ENCODE measurements at regions not wholly inside any gene's neighbourhood (a gene's known extent, or its start where the extent isn't known, plus 50 kb on each side); places are given as distances from the start of the nearest gene placed in this dataset.
"Not testable (repeated sequence)": the region's sequence is repeated elsewhere in the genome, so short reads cannot be mapped to it uniquely, and the experiment has no call there.

- no peak overlapping the region for H3K4me3 ChIP-seq (ENCODE audit: low read length in 3 of 3)
- no peak overlapping the region for H3K9ac ChIP-seq (ENCODE audit: low read depth in 1 of 3, low read length in 3 of 3)
- no peaks in the 10 kb centered on the region for H3K27me3 ChIP-seq (ENCODE audit: control insufficient read depth in 3 of 3, insufficient read depth in 3 of 3, low read length in 3 of 3)
- no peak overlapping the region for H3K27ac ChIP-seq (ENCODE audit: low read depth, low read length)
- no peaks in the 10 kb centered on the region for H3K4me1 ChIP-seq (ENCODE audit: control insufficient read depth in 3 of 3, insufficient read depth in 3 of 3, low read length in 3 of 3)
- H3K36me3 ChIP-seq (ENCODE audit: control insufficient read depth in 3 of 3, insufficient read depth in 3 of 3, low read length in 3 of 3) = no peaks in the 10 kb centered on the region
- peaks cover 0 to 6% (median 3%) of the 10 kb centered on the region in 3 donors for H3K9me3 ChIP-seq (ENCODE audit: control insufficient read depth in 3 of 3, low read length in 3 of 3)
These were observed 954.7 kb upstream of the ZNF722 start for GRCh38 chr7:63043657-63044543.

- H3K36me3 ChIP-seq (ENCODE audit: control insufficient read depth in 3 of 3, insufficient read depth in 3 of 3, low read length in 3 of 3) = no peaks in the 10 kb centered on the region
- no peaks in the 10 kb centered on the region for H3K27me3 ChIP-seq (ENCODE audit: control insufficient read depth in 3 of 3, insufficient read depth in 3 of 3, low read length in 3 of 3)
- no peaks in the 10 kb centered on the region for H3K4me1 ChIP-seq (ENCODE audit: control insufficient read depth in 3 of 3, insufficient read depth in 3 of 3, low read length in 3 of 3)
- no peak overlapping the region for H3K27ac ChIP-seq (ENCODE audit: low read depth, low read length)
- H3K9me3 ChIP-seq (ENCODE audit: control insufficient read depth in 3 of 3, low read length in 3 of 3) = peaks cover 0 to 6% (median 3%) of the 10 kb centered on the region in 3 donors
- H3K9ac ChIP-seq (ENCODE audit: low read depth in 1 of 3, low read length in 3 of 3) = no peak overlapping the region
- H3K4me3 ChIP-seq (ENCODE audit: low read length in 3 of 3) = no peak overlapping the region
These were observed 953.9 kb upstream of the ZNF722 start for GRCh38 chr7:63044721-63045120.

GRCh38 chr7:63045575-63045974 lies 953.1 kb upstream of the ZNF722 start:
- Histone ChIP-seq H3K4me3 (ENCODE audit: low read length in 3 of 3) (no peak overlapping the region), H3K27ac (ENCODE audit: low read depth, low read length) (no peak overlapping the region), H3K9ac (ENCODE audit: low read depth in 1 of 3, low read length in 3 of 3) (no peak overlapping the region), H3K9me3 (ENCODE audit: control insufficient read depth in 3 of 3, low read length in 3 of 3) (peaks cover 0 to 6% (median 3%) of the 10 kb centered on the region in 3 donors), H3K36me3 (ENCODE audit: control insufficient read depth in 3 of 3, insufficient read depth in 3 of 3, low read length in 3 of 3) (no peaks in the 10 kb centered on the region), H3K4me1 (ENCODE audit: control insufficient read depth in 3 of 3, insufficient read depth in 3 of 3, low read length in 3 of 3) (no peaks in the 10 kb centered on the region), H3K27me3 (ENCODE audit: control insufficient read depth in 3 of 3, insufficient read depth in 3 of 3, low read length in 3 of 3) (no peaks in the 10 kb centered on the region)

GRCh38 chr7:63046612-63047011 lies 952.0 kb upstream of the ZNF722 start:
- Histone ChIP-seq H3K4me1 (ENCODE audit: control insufficient read depth in 3 of 3, insufficient read depth in 3 of 3, low read length in 3 of 3) (no peaks in the 10 kb centered on the region), H3K36me3 (ENCODE audit: control insufficient read depth in 3 of 3, insufficient read depth in 3 of 3, low read length in 3 of 3) (no peaks in the 10 kb centered on the region), H3K4me3 (ENCODE audit: low read length in 3 of 3) (no peak overlapping the region), H3K9me3 (ENCODE audit: control insufficient read depth in 3 of 3, low read length in 3 of 3) (peaks cover 0 to 6% (median 3%) of the 10 kb centered on the region in 3 donors), H3K9ac (ENCODE audit: low read depth in 1 of 3, low read length in 3 of 3) (no peak overlapping the region), H3K27me3 (ENCODE audit: control insufficient read depth in 3 of 3, insufficient read depth in 3 of 3, low read length in 3 of 3) (no peaks in the 10 kb centered on the region), H3K27ac (ENCODE audit: low read depth, low read length) (no peak overlapping the region)

GRCh38 chr7:63047061-63047460 lies 951.6 kb upstream of the ZNF722 start:
- Histone ChIP-seq H3K9ac (ENCODE audit: low read depth in 1 of 3, low read length in 3 of 3) (no peak overlapping the region), H3K27ac (ENCODE audit: low read depth, low read length) (no peak overlapping the region), H3K27me3 (ENCODE audit: control insufficient read depth in 3 of 3, insufficient read depth in 3 of 3, low read length in 3 of 3) (no peaks in the 10 kb centered on the region), H3K9me3 (ENCODE audit: control insufficient read depth in 3 of 3, low read length in 3 of 3) (peaks cover 0 to 6% (median 3%) of the 10 kb centered on the region in 3 donors), H3K4me3 (ENCODE audit: low read length in 3 of 3) (no peak overlapping the region), H3K36me3 (ENCODE audit: control insufficient read depth in 3 of 3, insufficient read depth in 3 of 3, low read length in 3 of 3) (no peaks in the 10 kb centered on the region), H3K4me1 (ENCODE audit: control insufficient read depth in 3 of 3, insufficient read depth in 3 of 3, low read length in 3 of 3) (no peaks in the 10 kb centered on the region)

GRCh38 chr7:63047546-63047945 lies 951.1 kb upstream of the ZNF722 start:
- Histone ChIP-seq H3K9ac (ENCODE audit: low read depth in 1 of 3, low read length in 3 of 3) (no peak overlapping the region), H3K4me1 (ENCODE audit: control insufficient read depth in 3 of 3, insufficient read depth in 3 of 3, low read length in 3 of 3) (no peaks in the 10 kb centered on the region), H3K4me3 (ENCODE audit: low read length in 3 of 3) (no peak overlapping the region), H3K36me3 (ENCODE audit: control insufficient read depth in 3 of 3, insufficient read depth in 3 of 3, low read length in 3 of 3) (no peaks in the 10 kb centered on the region), H3K9me3 (ENCODE audit: control insufficient read depth in 3 of 3, low read length in 3 of 3) (peaks cover 0 to 6% (median 3%) of the 10 kb centered on the region in 3 donors), H3K27ac (ENCODE audit: low read depth, low read length) (no peak overlapping the region), H3K27me3 (ENCODE audit: control insufficient read depth in 3 of 3, insufficient read depth in 3 of 3, low read length in 3 of 3) (no peaks in the 10 kb centered on the region)

GRCh38 chr7:63054191-63054661 lies 944.4 kb upstream of the ZNF722 start:
- no peak overlapping the region for H3K27ac ChIP-seq (ENCODE audit: low read depth, low read length)
- no peaks in the 10 kb centered on the region for H3K27me3 ChIP-seq (ENCODE audit: control insufficient read depth in 3 of 3, insufficient read depth in 3 of 3, low read length in 3 of 3)
- H3K9ac ChIP-seq (ENCODE audit: low read depth in 1 of 3, low read length in 3 of 3) = no peak overlapping the region
- no peaks in the 10 kb centered on the region for H3K4me1 ChIP-seq (ENCODE audit: control insufficient read depth in 3 of 3, insufficient read depth in 3 of 3, low read length in 3 of 3)
- peaks cover 0 to 3% (median 3%) of the 10 kb centered on the region in 3 donors for H3K9me3 ChIP-seq (ENCODE audit: control insufficient read depth in 3 of 3, low read length in 3 of 3)
- H3K4me3 ChIP-seq (ENCODE audit: low read length in 3 of 3) = no peak overlapping the region
- no peaks in the 10 kb centered on the region for H3K36me3 ChIP-seq (ENCODE audit: control insufficient read depth in 3 of 3, insufficient read depth in 3 of 3, low read length in 3 of 3)

- H3K9ac ChIP-seq (ENCODE audit: low read depth in 1 of 3, low read length in 3 of 3) = no peak overlapping the region
These were observed 941.4 kb upstream of the ZNF722 start for GRCh38 chr7:63057265-63057664.

GRCh38 chr7:63060701-63061100 lies 937.9 kb upstream of the ZNF722 start:
- not testable (repeated sequence) for H3K27ac ChIP-seq (ENCODE audit: low read depth, low read length); H3K9ac ChIP-seq (ENCODE audit: low read depth in 1 of 3, low read length in 3 of 3); H3K27me3 ChIP-seq (ENCODE audit: control insufficient read depth in 3 of 3, insufficient read depth in 3 of 3, low read length in 3 of 3); H3K36me3 ChIP-seq (ENCODE audit: control insufficient read depth in 3 of 3, insufficient read depth in 3 of 3, low read length in 3 of 3); H3K9me3 ChIP-seq (ENCODE audit: control insufficient read depth in 3 of 3, low read length in 3 of 3); H3K4me1 ChIP-seq (ENCODE audit: control insufficient read depth in 3 of 3, insufficient read depth in 3 of 3, low read length in 3 of 3); H3K4me3 ChIP-seq (ENCODE audit: low read length in 3 of 3)

More at GRCh38 chr7:63057265-63057664, 941.4 kb upstream of the ZNF722 start:
- Histone ChIP-seq H3K9me3 (ENCODE audit: control insufficient read depth in 3 of 3, low read length in 3 of 3) (peaks cover 0 to 3% (median 3%) of the 10 kb centered on the region in 3 donors), H3K27ac (ENCODE audit: low read depth, low read length) (no peak overlapping the region), H3K4me1 (ENCODE audit: control insufficient read depth in 3 of 3, insufficient read depth in 3 of 3, low read length in 3 of 3) (no peaks in the 10 kb centered on the region), H3K4me3 (ENCODE audit: low read length in 3 of 3) (no peak overlapping the region), H3K36me3 (ENCODE audit: control insufficient read depth in 3 of 3, insufficient read depth in 3 of 3, low read length in 3 of 3) (no peaks in the 10 kb centered on the region), H3K27me3 (ENCODE audit: control insufficient read depth in 3 of 3, insufficient read depth in 3 of 3, low read length in 3 of 3) (no peaks in the 10 kb centered on the region)

- no peaks in the 10 kb centered on the region for H3K36me3 ChIP-seq (ENCODE audit: control insufficient read depth in 3 of 3, insufficient read depth in 3 of 3, low read length in 3 of 3)
- H3K4me3 ChIP-seq (ENCODE audit: low read length in 3 of 3) = no peak overlapping the region
- H3K4me1 ChIP-seq (ENCODE audit: control insufficient read depth in 3 of 3, insufficient read depth in 3 of 3, low read length in 3 of 3) = no peaks in the 10 kb centered on the region
- H3K27me3 ChIP-seq (ENCODE audit: control insufficient read depth in 3 of 3, insufficient read depth in 3 of 3, low read length in 3 of 3) = no peaks in the 10 kb centered on the region
- H3K27ac ChIP-seq (ENCODE audit: low read depth, low read length) = no peak overlapping the region
- H3K9me3 ChIP-seq (ENCODE audit: control insufficient read depth in 3 of 3, low read length in 3 of 3) = peaks cover 0 to 4% (median 0%) of the 10 kb centered on the region in 3 donors
- no peak overlapping the region for H3K9ac ChIP-seq (ENCODE audit: low read depth in 1 of 3, low read length in 3 of 3)
These were observed 933.0 kb upstream of the ZNF722 start for GRCh38 chr7:63065684-63066083.
